Mammary epithelial cell (primary cell): ENCODE measurements at regions not wholly inside any gene's neighbourhood (a gene's known extent, or its start where the extent isn't known, plus 50 kb on each side); places are given as distances from the start of the nearest gene placed in this dataset.

Experiments used
- EZH2 ChIP-seq: IDR thresholded peaks from 2 replicates; pipeline ENCODE4 v1.6.1; 2012; ENCODE audit warnings: low read length, inconsistent platforms, borderline replicate concordance
- TF ChIP-seq, protein P1 (sequence below), 2 donors: IDR thresholded peaks in 1 of 2; conservative IDR thresholded peaks in 1 of 2; 2 replicates each; pipeline ENCODE4 v1.5.1; 2011 to 2012; ENCODE audit warnings: inconsistent platforms in 2 of 2, low read length in 2 of 2, mild to moderate bottlenecking in 2 of 2, control low read depth in 1 of 2, low read depth in 1 of 2; ENCODE audit not compliant: insufficient read depth in 1 of 2; ENCODE audit errors: extremely low read depth in 1 of 2

DNA sequence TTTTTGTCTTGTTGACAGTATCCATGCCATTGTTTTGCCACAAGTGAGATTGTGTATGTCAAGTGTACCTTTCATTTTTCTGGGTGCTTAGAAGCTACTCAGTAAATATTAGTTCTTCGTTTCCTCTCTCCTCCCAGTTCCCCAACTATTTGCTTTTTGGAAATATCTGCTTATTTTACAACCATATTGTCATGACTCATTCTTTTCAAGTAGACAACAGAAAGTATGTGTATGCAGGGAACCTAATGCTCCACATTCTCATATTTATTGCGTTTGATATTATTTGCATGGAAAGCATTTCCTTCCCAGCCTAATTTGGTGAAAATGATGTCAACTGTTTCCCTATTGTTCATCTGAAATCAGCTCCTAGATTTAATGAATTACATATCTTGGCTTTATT lies 483.7 kb upstream of the RIOK2 start:
- TF ChIP-seq, protein P1, sequence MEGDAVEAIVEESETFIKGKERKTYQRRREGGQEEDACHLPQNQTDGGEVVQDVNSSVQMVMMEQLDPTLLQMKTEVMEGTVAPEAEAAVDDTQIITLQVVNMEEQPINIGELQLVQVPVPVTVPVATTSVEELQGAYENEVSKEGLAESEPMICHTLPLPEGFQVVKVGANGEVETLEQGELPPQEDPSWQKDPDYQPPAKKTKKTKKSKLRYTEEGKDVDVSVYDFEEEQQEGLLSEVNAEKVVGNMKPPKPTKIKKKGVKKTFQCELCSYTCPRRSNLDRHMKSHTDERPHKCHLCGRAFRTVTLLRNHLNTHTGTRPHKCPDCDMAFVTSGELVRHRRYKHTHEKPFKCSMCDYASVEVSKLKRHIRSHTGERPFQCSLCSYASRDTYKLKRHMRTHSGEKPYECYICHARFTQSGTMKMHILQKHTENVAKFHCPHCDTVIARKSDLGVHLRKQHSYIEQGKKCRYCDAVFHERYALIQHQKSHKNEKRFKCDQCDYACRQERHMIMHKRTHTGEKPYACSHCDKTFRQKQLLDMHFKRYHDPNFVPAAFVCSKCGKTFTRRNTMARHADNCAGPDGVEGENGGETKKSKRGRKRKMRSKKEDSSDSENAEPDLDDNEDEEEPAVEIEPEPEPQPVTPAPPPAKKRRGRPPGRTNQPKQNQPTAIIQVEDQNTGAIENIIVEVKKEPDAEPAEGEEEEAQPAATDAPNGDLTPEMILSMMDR (conservative IDR thresholded peaks at IDR 0.05 in 1 of 2, IDR thresholded peaks at IDR 0.05 in 1 of 2; ENCODE audit: extremely low read depth in 1 of 2, insufficient read depth in 1 of 2, low read depth in 1 of 2, low read length in 2 of 2): no peak
- no peak for TF ChIP-seq EZH2
